HG02798 (cell line): ENCODE measurements at regions not wholly inside any gene's neighbourhood (a gene's known extent, or its start where the extent isn't known, plus 50 kb on each side); places are given as distances from the start of the nearest gene placed in this dataset.

ENCODE experiments used
- ATAC-seq: cut with Tn5 transposase; IDR thresholded peaks from one replicate; pipeline ENCODE4 v1.9.1; 2021; ENCODE audit warnings: mild to moderate bottlenecking; ENCODE audit not compliant: unreplicated experiment, poor library complexity

DNA sequence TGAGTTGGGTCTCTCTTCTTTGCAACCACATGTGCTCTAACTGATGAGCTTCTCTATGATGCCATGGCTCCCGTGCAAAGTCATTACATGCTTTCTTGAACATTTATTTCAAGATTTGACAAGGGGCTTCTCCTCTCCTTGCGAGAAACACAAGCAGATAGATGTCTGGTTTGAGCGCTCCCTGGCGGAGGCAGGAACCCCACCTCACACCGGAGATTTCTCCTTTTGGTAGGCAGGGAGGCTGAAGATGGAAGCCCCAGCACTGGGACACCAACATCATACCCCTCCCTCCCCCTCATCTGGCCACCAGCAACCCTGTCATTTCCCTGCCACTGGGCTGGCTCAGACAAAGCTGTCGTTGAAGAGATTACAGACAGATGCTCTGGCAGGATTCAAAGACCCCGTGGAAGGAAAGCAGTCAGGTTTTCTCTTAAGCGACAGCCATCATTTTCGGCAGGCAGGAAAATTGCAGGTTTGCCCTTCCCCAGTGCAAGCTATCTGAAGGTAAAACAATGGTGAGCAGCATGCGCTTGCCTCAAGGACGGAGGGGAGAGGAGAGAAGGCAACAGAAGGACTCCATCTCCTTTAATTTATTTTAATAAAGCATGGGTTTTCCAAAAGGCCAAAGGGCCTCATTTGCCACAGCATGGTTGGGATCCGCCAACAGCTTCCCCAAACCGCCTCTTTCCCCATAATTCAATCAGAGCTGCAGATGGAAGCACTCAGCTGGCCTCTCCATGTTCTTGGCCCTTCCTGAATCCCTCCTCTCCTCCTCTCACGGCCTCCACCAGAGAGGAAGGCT, 344.1 kb upstream of the TSHZ3 start:
- ATAC-seq = no peak

DNA sequence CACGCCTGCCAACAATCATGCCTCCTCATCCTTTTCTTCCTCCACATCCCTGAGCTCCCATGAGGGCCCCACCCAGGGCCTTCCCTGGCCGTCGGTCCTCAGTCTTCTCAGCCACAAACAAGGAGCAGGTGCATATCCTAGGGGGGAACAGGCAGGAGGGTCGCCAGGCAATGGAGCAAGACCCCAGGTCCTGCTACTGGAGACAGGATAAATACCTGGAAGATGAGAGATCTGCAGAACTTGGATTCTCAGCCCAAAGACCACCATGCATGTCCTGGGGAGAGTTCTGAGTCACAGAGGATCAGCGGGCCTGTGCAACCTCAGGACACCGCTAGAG, 344.7 kb upstream of the TSHZ3 start:
- no peak for ATAC-seq

DNA sequence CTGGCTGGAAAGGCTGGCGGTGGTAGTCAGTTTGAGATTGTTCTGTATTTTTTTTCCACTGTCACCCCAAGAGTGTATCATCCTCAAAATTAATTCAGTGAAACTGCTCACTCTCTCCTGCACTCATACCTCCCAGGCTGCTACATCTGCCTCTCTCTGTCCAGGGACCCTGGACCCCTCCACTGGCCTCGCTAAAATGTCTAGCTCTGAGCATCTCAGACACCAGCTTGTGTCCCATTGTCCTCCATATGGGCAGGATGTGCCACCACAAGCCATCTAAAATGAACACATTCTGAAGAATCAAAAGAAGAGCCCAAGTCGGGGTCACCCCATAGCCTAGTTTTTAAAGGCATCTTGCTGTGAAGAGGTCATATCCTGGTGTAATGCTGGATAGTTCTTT, 345.5 kb upstream of the TSHZ3 start:
- ATAC-seq = no peak

DNA sequence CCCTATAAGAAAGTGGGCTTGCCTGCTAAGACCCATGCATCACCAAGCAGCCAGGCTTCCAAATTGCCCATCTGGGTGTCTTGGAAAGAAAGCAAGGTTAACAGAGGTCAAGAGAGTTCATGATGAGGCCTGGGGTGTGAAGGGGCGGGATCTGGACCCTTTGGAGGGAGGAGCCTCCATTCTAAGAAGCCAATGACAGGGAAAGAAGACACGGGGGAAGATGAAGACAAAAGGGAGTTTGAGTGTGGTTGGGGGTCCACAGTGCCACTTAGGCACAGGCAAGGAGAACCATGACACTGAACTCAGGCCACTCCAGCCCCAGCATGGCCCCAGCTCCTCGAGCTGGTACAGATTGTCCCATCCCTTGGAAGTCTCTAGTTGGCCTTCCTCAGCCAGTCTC, 350.2 kb upstream of the TSHZ3 start:
- no peak for ATAC-seq

DNA sequence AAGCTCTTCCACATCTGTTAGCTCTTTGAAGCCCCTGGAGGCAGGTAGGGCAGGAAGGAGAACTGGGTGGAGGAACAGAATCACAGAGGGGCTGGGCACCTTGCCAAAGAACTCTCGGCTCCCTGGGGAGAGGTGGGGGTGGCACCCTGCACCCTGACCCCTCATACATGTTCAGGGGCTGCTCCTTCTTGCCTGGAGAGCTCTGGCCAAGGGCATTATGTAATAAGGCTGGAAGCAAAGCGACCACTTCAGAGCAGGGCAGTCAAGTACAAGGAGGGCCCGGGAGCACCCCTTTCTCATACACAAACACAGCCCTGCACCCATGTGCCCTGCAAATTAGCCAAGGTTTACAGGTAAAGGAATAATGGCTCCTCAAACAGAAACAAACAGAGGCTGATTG, 351.9 kb upstream of the TSHZ3 start:
- ATAC-seq = no peak

DNA sequence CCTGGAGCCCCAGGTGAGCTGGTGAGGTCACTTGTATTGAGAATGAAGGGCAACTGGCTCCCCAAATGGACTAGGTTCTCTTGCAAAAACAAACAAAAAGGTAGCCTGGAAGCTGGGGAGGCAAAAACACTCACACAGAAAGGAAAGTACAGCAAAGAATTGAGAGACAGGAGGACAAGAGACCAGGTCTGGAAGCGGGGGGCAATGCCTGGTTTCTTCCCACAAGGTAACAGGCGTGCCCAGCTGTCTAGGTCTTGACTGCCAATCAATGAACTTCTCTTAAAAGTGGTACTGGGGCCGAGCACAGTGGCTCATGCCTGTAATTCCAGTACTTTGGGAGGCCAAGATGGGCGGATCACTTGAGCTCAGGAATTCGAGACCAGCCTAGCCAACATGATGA, 356.4 kb upstream of the TSHZ3 start:
- ATAC-seq = no peak

DNA sequence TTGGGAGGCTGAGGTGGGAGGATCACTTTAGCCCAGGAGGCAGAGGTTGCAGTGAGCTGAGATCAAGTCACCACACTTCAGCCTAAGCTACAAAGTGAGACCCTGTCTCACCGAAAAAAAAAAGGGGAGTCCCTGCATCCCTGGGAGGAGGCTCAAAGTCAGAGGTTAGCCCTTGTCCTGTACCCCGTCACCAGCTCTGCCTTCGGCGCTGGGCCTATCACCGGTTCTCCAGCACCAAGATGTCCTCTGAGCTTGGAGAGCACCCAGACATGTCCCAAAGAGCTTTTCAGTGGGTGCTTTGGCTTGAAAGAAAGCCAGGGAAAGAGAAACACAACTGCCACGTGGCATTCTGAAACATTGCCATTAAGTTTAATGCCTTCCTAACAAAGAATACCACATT, 356.9 kb upstream of the TSHZ3 start:
- no peak for ATAC-seq

DNA sequence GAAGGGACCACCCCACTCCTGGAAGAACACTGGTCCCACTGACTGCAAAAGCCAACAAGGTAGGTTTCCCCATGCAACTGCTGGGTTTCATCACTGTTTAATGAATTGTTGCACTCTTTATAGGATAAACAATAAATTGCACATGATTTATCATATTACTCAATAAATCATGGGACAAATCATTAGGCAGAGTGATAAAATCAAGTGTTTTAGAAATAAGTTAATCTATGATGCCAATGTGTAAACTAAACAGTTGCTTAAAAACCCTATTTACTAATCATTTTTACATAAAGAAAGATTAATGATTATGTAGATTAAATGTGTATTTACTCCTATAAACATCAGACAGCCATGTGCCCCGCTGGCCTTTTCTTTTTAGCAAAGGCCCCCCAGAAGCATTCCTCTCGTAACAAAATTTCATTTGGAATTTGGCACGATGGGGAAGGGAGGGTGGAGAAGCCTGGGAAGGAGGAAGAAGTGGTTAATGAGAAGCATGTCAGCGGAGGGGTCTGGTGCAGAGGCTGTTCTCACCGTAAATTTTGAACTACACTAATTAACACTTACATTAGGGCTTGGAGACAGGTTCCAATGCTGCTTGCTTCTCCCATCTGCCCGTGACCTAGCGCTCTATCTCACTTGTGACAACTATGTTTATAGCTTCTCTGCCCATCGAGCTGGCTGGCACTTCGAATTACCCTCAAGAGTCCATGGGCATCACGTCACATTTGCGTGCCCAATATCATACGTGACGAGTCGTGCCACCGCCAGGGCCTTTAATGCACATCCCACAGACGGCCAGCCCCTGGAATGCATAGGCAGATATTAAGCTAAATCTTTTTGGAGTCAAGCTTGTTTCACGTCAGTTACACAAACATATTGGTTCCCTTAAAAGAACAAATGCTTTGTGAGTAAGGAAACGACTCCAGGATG, 357.7 kb upstream of the TSHZ3 start:
- no peak for ATAC-seq

DNA sequence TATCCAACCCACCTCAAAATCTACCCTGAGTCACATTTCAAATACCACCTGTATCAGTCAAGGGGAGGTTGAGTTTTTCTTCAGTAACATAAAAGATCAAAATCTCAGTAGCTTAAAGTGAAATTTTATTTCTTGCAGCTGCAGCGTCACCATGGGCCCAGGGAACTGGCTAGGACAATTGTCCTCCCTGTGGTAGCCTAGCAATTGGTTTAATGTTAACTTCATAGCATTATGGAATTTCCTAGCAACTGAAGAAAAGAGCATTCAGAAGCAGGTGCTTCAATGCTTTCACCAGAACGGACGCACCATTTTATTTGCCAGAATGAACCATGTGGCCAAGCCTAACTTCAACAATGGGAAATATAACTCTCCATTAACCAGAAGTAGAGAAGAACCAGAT, 359.3 kb upstream of the TSHZ3 start:
- no peak for ATAC-seq

DNA sequence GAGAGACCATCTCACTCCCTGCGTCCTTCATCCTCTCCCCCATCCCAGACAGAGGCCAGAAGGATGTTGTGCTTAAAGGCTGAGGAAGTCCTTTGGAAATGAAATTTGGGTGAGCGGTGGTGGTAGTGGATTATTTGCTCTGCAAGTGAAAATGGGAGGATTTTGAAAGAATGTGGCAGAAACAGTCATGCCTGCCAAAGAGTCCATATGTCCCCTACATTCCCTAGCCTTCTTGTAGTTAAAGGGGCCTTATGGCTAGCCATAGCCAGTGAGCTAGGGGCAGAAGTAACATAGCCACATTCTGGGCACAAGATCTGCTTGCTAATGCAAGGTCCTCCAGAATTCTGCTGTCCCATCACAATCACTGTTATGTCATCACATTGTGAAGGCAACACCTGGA, 360.2 kb upstream of the TSHZ3 start:
- no peak for ATAC-seq

DNA sequence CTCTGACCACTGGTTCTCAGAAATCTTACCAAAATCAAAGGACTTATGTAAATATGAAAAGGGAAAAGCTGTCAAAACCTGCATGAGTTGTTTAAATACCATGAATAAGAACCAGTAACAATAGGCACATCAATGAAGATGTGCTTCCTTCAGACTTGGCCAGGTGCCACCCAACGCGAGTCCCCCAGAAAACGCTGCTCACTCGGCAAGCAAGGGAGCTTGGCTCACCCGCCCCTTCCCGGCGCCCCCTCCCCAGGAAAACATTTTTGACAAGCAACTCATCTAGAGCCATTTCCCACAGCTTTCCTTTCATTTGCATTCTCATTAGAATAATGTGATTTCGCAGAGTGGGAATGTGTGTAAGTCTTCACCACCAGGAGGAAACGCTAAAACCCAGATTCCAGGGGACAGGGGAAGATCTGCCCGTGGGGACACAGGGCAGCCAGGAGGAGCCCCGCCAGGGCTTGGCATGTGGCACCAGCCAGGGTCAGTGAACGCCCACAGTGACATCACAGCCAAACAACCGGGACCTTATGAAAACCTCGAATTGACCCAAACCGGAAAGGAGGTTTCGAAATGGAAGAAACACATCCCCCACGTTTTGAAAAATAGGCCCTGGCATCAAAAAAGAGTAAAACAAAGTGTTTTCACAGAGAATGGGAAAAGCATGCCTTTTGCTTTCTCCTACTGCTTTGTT, 366.2 kb upstream of the TSHZ3 start:
- ATAC-seq = no peak

DNA sequence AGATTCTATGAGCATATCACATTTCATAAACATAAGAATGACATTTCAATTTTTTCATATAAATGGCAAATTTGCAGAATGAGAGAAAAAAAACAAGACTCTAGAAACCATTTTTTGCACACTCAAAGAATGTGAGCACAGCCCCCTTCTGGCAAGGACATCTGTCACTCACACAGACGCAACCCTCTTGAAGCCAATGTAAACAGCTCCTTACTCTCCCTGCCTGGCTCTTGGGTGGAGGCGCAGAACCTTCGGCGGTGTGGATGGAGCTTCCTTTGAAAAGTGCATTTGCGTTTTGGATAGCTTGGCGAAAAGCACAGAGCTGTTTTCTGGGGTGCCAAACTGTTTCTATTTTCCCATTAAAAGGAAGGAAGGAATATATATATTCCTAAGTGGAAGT, 367.6 kb upstream of the TSHZ3 start:
- no peak for ATAC-seq

DNA sequence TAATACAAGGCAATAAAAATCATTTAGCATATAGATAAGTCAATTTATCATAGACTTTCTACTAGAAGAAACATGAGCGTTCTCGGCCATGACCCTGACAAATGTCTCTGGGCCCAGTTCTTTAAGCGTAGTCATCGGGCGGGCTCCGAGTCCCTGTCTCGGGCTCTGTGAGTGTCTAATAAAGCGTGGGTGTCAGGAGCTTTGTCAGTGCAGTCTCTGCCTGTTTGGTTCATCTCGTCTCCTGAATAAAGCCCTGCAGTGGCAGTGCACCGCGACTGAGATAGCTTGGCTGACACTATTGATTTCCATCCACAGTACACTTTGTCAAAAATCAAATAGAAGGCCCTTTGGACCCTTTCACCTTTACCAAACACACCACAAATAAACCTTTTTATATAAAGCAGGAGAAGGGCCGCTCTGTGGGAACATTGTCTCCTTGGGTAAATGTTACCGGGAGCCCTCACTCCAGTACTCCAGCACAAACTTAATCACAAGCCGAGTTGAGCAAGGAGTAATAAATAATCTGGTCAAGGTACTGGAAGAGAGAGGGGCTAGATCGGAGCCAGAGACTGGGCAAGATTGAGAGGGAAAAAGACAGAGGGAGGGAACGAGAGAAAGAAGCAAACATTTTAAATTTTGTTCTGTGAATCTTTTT, 368.2 kb upstream of the TSHZ3 start:
- ATAC-seq = no peak

DNA sequence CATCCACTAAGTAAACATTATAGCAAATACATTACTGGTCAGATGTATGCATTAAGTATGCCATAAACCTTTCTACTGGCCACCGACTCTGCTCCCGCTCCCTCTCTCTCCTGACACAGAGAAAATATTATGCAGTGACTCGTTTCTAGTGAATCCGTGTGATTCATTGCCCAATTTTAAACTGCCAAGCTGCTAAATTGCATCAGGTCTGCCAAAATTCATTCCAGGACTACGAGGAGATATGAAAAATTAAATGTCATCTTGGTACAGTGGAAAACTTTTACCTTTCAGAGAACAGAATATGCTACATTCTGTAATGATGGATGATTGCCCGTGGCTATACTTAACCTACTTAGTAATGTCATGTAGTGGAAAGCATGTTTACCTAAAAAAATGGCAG, 368.8 kb upstream of the TSHZ3 start:
- ATAC-seq = no peak

DNA sequence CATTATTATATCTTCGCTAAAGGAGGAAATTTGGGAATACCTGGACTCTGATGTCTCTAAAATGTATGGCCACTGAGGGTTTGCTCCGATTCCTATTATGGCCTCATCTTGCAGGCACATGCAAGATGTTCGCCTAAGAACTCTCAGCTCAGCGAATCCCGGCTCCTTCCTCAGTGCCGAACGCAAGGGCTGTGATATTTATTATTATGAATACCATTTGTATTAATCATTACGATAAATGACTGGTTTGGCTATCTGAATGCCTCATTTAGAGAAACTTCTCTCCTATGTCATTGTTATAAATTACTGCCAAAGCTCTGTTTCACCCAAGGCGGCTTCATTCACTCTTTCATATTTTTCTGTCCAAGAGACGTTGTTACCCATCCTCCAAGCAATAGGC, 369.7 kb upstream of the TSHZ3 start:
- ATAC-seq = no peak

DNA sequence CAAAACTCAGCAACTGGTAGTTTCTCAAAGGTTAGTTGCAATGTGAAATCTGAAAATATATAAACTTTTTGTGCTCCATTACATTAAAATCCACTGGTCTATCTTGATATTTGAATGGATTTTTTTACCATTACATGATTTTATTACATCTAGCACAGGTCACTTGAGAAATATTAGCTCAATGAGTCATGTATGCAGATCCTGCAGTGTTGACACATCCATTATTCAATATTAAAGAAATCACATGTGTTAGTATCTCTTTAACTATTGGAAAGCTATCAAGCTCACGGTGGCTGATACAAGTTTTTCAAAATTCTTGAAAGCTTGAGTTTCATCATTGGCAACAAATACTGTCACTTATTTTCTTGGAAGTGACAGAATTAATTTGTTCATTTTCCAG, 373.9 kb upstream of the TSHZ3 start:
- no peak for ATAC-seq

DNA sequence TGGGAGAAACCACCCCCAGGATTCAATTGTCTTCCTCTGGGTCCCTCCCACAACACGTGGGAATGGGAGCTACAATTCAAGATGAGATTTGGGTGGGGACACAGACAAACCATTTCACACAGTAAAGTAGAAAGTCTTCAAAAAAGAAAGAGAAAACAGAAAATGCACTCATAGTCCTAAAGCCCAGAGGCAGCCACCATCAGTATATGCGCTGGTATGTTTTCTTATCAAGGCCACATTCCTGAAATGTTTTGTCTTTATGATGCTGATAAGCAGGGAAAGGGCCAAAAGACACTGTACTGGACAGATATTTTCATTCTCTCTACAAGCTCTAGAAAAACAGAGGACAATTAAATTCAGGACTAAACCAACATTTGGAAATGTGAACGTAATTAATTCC, 375.8 kb upstream of the TSHZ3 start:
- ATAC-seq = no peak

DNA sequence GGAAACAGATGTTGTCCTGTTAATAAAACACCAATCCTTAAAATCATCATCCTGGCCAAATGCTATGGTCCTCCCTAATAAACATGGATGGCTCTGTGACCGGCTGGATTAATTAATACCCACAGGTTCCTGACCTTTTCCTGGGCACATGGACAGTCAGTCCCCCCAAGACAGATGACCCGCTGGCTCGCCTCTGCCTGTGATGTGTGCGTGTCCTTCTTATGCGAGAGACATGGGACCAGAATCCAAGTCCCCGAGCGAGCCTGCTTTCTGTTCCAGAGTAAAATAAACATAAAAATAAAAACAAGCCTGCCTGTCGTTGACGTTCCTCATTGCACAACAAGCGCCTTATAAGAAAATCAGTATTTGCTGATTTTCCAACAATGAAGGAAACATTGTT, 378.3 kb upstream of the TSHZ3 start:
- no peak for ATAC-seq

DNA sequence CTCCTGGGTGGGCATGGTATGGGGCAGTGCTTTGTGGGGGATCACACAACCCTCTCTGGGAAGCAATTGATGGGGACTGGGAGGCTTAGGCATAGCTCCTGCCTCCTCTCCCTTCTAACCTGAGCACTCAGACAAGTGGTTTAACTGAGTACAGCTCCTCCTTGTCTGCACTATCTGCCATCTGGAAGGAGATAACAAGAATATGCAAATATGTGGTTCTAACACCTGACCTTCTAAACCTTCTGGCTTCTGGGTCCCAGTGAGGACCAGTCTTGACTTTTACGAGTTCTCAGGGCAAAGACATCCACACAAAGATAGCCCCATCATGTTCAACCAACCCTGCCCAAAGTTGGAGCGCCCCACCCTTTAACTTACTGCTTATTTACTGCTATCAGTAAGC, 381.0 kb upstream of the TSHZ3 start:
- ATAC-seq = no peak

DNA sequence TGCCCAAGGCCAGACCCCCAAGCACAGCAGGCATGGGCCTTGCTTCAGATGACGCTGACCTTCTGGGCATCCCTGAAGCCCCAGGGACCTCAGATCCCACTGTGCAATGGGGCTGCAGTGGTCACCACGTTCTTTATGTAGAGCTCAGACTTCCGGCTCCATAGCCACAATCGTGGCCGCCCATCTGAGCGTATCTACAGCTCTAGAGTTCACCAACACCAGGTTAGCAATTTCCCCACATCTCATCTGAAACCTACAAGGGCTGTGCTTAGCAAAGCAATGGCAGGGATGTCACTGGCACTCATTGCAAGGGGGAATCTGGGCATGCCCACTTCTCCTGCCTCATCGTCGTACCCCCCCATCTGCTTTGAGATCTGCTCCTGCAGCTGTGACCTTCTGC, 384.4 kb upstream of the TSHZ3 start:
- ATAC-seq = no peak

DNA sequence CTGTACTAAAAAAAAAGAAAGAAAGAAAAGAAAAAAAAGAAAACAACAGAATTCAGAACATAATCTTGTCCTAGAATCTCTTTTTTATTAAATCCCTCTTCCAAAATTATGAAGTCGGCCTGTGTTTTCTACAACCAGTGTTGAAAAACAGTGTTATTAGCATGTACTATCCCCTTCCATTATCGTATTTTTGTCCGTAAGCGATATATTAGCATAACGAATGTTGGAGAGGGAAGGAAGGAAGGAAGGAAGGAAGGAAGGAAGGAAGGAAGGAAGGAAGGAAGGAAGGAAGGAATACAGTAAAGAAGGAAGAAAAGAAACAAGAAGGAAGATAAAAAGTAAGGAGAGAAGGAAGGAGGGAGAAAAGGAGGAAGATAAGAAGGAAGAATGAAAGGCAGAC, 393.0 kb upstream of the TSHZ3 start:
- no peak for ATAC-seq
